ENCODE measurements at regions not wholly inside any gene's neighbourhood (a gene's known extent, or its start where the extent isn't known, plus 50 kb on each side); places are given as distances from the start of the nearest gene placed in this dataset.

DNA sequence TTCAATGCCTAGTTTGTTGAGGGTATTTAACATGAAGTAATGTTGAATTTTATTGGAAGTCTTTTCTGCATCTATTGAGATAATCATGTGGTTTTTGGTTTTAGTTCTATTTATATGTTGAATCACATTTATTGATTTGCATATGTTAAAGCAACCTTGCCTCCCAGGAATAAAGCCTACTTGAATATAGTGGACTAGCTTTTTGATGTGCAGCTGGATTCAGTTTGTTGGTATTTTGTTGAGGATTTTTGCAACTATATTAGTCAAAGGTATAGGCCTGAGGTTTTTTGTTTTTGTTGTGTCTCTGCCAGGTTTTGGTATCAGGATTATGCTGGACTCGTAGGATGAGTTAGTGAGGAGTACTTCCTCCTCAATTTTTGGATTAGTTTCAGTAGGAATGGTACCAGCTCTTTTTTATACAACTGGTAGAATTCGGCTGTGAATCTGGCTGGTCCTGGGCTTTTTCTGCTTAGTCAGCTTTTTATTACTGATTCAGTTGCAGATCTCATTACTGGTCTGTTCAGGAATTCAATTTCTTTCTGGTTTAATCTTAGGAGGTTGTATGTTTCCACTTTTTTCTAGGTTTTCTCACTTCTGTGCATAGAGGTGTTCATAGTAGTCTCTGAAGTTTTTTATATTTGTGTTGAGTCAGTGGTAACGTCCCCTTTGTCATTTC is 209.8 kb upstream of the RBMS3 start:
- DNase-seq, result no peak

DNA sequence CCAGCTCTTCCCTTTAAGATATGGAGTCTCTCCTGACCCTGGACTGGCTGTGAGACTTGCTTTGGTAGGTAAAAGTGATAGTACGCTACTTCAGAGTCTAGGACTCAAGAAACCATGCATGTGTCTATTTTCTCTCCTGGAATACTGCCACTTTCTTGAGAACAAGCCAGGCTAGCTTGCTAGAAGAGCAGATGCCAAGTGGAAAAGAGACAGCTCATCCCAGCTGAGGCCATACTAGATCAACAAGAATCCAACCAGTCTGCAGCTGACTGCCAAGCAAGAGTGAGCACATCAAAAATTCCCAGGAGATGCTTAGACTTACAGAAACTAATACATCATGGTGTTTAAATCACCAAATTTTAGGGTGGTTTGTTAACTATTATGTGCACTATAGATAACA is 208.3 kb upstream of the RBMS3 start:
- no peak for DNase-seq

DNA sequence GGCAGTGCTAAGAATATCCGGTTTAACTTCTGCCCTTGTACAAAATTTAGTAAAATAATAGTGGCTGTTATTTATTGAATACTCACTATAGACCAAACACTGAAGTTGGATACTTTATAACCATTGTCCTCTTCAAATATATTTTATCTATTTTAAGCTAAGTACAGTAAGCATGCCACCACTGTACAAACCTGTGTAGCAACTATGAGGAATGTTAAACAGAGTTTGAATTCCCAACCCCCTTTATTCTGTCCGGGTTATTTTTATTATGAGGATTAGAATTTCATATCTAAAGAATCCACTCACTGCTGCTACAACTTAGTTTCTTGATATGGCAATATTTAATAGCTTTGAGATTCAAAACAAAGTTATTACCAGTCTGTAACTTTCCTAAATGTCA is 203.5 kb upstream of the RBMS3 start:
- DNase-seq, result no peak

DNA sequence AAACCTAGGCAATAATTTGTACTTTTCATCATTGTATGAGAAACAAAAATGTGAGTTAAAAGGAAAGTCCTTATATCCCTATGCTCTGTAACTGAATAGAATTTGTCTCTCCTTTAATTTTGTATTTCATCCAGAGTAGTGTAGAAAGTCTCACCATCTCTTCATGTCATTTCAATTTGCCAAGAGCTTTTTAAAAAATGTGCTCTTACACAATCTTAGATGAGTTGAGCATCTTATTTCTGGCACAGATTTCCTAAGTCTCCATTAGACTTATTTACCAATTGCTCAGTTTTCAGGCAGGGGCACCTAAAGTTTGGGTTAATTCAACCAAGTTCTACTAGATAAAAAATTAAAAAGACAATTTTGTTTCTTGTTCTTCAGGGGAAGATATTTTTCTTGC is 201.5 kb upstream of the RBMS3 start:
- no peak for DNase-seq

DNA sequence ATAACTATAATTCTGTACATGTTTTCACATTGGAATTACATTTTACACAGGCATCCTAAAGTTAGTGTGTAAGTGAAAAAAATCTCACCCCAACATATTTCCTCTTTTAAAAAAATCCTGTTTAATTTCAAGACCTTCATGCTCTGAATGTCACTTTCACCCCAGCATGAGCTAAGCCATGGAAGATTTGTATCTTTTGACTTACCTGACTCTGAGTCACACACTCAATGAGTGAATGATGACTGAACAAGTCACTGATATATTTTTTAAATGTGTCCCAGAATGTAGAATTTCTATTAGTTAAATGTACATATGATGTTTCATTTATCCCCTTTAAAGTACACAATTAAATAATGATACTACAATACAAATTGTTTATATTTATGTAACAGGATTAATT is 199.9 kb upstream of the RBMS3 start:
- no peak for DNase-seq

DNA sequence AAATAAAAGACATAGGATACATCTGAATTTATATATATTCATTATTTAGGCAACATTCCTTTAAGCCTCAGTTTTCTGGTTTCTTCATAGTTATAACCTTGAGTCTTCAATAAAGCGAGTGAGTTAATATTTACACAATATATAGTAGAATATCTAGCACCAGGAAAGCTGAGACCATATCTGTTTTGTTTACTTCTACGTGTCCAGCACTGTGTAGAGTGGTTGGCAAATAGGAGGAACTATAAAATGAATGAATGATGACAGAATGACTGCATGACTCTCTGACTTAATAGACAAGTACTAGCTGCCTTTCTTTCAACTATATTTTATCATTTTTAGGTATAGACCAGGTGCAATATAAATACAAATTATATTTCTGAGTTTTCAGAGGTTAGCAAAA is 197.8 kb upstream of the RBMS3 start:
- DNase-seq, result peak; percentile 64

DNA sequence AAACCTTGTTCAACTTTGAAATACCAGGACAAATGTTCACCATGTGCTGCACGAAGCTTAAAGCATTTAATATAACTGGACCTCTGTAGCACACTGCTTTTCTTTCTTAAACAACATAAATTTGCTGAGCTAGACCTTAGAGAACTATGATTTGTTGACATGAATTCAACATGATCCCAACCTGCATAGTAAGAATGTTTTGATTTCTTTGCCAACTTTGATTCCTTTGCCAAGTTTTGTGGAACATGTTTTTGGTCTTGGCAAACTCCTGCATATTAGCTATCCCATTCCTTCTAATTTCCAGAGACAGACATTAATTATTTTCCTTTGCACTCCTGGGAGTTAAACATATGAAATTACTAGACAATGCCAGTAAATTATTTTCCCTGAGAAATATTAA is 197.2 kb upstream of the RBMS3 start:
- no peak for DNase-seq

DNA sequence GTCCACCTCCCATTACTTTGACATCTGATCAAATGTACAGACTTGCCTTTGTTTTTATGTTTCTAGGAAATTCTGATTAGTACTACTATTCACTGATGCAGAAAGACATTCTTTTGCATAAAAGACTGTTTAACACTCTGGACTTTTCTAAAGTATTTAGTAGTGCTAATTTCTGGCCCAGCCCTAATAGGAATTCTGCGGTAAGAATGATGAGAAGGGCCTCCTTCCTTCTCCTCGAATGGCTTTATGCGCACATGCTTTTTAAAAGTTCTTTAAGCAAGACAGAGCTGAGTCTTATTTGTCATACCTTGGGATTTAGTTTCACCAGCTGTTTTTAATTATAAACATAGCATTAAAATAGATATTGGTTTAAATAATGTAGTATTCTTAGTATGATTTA is 192.3 kb upstream of the RBMS3 start:
- no peak for DNase-seq

DNA sequence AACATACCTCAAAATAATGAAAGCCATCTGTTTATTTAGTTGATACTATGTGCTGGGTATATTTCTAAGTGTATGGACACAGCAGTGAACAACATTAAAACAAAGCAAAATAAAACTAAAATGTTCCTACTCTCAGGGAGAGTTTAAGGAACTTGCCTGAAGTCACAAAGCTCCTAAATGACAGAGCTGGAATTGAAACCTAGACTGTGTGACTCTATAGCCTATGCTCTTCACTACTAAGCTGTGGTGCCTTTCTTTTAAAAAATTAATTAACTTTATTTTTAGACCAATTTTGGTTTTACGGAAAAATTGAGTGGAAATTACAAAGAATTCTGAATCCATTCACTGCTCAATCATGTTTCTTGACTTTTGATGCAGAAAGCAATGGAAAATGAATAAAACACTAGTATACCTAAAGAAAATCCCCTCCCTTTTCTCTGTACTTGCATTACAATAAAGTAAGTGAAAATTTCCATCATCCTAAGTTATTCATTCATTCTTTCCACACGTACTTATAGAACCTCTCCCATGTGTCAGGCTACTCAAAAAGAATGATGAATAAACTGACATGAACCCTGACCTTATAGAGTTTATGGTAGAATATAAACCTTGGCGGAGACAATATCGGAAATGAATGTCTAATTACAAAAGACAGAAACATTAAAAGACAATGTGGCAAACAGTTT is 189.8 kb upstream of the RBMS3 start:
- DNase-seq, result no peak

DNA sequence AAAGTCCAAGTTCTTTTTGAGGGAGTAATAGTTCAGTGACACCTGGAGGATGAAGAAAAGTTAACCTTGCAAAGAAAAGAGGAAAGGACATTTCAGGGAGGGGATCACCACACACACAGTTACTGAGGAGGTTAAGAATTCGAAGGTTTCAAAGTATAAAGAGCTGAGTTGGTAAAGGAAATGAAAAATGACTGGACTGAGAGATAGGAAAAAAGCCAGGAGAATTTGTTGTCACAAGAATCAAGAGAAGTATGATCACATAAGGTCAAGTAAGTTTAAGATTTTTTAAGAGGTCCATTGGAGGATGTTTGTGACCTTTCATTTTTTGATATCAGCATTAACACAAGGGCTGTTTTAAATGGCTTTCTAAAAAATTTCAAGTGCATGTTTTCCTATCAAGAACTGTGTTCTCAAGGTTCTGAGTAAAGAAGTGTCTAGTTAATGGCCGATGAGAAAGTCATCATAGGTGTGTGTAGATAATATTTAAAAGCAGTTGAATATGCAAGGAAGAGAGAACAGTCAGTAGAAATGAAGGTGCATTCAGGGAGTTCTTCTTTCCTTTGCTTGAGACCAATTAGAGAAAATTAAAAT is 189.2 kb upstream of the RBMS3 start:
- no peak for DNase-seq

DNA sequence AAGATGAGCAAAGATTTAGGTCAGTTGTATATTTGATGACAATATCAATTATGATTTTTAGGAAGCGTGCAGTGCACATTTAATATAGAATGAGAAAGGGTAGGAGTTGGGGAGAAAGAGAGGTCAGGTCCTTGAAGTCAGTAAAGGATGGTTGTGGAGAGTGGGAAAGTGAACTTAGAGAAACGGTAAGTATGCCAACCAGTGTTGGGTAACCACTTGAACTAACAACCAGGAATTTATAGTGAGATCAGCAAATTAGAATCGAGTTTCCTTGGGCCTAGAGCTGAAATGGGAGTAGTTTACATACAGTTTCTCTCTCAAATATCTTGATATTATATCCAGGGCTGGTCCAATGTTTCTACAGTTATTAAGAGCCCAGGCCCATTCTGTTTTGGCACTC is 188.5 kb upstream of the RBMS3 start:
- no peak for DNase-seq

DNA sequence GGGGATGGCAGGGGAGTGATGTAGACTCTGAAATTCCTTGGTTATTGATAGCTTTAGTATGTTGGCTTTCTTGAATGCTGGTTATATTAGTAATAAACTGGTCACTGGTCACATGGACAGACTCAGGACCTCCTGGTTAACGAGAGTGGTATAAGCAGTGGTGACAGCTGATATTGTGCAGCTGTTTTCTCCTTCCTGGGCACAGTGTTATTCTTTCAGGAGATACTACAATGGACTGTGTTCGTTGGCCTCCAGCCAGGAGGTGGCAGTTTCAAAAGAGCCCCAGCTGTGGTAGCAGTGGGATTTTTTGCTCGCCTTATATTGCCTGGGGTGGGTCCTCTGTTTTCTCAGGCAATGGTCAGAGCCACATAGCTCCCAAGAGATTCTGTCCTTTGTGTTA is 181.6 kb upstream of the RBMS3 start:
- no peak for DNase-seq

DNA sequence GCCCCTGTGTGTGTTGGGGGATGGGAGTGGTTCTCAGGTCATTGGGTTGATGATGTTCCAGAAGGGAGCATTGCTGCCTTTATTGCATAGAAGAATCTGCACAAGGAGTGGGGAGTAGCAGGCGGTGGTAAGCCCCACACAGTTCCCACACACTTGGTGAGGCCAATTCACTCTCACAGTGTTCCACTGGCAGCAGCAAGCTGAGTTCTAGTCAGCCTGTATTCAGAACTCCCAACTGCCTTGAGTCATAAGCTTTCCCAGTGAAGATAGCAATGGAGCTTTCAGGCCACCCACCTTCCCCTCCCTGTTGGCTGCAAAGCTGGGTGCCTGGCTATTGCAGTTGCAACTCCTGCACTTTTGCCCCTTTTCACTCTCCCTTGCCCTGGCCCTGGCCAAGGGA is 181.1 kb upstream of the RBMS3 start:
- DNase-seq, result no peak

DNA sequence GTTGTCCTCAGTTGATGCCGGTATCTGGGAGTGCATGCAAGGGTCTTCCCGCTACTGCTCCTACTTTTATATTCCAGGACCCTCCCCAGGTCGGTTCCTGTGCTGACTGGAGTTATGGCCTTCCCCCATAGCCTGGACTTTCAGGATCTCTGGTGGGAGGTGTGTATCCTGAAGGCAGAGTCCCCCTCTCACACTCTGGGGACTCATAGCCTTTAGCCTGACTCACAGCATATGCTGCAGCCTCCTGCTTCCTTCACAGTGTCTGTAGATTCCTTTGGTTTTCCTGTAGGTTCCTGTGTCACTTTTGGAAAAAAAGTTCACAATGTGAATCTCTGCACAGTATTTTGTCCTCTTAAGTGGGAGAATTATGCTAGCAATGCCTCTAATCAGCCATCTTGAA is 180.6 kb upstream of the RBMS3 start:
- no peak for DNase-seq

DNA sequence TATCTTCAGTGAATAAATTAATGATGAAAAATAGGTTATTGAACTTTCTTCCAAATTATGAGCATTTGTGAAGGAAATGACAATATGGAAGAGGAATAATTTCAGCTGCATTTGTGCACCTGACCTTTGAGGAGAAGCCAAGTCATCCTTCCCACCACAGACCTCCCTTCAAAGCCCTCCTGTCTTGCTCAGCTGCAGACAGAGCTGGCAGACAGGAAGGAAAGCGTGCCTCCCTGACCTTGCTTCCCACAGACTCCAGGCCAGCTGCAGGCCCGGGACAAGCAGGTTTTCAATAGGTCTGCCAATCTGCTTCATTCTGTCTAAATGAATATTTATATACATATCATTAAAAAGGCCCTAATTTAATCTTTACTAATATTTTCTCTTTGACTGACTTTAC is 152.9 kb upstream of the RBMS3 start:
- DNase-seq, result no peak

DNA sequence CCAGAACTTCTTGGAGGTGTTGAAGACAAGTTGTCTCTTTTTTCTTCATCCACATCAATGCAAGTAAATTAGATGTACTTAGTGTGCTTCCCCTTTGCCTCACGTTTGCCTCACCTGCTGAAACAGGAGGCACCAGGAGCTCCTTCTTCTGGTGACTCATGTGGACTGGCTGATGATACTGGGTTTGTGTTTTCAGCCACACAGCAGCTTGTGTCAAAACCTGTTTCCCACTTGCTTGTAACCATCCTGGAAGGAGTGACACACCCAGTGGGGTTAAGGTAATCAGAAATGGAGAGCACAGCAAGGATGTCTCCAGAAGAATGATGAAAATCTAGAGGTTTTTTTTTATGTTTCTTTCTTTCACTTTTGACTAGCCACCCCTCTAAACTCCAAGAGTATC is 143.3 kb upstream of the RBMS3 start:
- DNase-seq, result peak; percentile 10

DNA sequence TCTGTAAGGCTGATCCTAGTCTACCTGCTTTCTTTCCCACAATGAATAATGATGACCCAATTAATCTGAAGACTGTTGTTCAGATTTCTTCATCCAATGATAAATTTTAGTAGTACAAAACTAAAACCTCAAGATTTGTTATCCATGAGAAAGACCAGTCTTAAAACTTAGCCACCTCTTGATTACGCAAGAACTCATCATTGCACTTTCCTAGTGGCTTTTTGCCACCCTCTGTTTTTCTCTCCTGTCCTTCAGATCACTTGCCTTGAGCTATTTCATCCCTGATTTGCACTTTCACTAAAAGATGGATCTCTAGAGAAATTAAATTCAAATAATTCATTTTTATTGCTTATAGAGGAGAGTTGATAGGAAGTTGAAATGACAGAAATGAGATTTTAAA is 142.7 kb upstream of the RBMS3 start:
- no peak for DNase-seq

DNA sequence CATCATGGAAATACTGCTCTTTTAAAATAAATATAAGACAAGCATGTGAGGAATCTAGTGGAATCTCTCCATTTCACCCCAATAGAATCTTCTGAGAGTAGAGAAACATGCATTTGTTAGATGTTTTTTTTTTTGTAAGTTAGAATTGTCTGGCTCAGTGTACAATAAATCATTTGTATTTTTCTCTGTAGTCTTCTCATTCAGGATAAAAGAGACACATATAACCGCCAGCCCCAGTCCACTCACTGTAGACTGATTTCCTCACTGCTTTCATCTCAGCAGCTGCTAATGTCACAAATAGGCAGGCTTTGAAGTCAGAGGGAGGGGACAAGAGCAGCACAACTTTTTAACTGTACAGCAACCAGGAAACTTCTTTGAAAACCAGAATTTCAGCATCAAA is 140.2 kb upstream of the RBMS3 start:
- DNase-seq, result no peak

DNA sequence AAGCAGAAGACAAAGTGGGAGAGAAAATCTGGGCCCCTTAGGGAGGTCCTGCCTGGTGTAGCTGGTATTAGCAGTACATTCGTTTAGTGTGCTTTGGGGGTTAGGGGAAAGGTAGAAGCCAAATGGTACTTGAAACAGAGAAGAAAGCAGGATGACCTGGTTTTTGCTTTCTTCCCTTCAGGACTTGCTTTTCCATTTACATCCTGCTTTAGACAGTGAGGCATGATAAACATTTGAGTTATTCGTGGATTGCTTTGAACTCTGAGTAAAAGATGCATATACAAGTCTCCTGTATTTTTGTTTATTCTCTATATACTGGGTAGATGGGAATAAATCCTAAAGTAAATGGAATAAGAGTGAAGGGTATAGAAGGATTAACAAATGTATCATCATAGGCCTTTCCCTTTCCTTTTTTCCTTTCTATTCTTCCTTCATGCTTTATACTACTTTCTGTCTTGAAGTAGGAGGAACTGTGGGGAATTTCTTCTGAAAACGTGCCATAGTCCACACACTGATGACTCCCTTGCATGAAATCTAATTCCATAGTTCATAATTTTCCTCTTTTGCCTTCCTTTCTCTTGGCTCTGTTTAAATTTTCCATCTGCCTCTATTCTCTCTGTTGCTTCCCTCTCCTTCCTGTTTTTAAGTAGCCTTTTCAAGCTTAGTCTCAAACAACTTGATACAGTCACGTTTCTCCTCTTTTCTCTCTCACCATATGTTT is 139.5 kb upstream of the RBMS3 start:
- no peak for DNase-seq

DNA sequence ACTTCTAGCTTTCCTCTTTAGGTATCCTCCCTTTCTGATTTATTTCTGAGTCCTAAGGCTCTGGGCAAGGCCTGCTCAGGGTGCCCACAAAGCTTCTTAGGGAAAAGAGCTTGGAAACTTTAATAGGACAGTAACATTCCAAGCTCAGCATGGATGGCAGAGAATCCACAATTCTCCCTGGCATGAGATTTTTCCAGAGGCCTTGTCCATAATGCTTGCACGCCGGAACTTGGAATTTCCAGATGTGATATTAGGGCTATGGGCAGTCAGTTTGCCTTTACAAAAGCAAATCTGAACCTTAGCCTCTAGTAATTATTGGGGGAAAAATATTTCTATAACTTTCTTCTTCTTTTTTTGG is 139.0 kb upstream of the RBMS3 start:
- no peak for DNase-seq

DNA sequence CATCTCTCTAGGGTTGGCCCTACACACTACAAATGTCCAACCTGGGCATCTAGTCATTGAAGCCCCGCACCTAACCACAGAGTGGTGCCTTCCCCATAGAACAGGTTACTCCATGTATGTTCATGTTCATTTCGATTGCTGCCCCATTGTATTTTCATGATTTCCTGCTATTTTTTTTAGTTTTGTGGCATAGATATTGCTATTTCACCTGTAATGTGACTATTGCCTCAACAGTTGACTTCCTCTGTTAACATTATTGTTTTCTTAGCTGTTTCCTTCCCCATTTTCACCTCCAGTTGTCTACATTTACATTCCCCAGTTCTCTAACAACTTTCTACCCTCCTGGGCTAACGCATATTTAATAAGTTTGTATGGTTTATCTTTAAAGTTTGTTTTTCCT is 137.7 kb upstream of the RBMS3 start:
- DNase-seq, result no peak

DNA sequence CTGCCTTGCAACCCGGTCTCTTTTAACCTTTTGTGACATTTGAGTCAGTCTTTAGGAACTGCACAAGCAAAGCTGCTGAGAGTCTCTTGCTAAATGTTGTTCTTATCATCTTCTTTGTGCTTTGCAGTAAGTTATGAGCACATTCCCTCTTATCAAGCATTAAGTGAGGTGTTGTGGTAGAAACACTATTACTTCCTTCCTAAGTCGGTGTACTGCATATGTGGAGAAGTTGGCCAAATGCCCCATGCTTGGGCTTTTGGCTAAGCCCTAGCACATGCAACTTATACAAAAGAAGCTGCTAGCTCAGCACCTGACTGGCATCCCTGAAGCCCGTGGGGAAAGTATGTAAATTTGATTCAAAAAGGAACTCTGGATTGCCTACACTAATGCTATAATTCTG is 136.5 kb upstream of the RBMS3 start:
- no peak for DNase-seq

DNA sequence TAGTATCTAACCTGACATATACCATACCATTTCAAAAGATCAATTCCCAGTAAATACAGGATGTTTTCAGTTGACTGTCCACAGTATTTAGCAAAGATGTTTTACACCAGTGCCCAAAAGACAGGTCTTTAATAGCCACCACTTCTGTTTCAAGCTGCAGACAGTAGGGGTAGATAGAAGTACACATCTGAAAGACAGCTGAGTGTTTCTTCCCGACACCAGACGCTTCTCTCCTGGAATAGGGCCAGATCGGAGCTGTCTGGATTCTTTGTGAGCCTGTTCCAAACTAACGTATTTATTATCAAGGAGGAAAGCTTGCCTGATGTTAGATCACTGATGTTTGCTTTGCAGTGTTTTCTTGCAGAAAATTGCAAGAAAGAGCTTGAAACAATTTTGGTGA is 136.1 kb upstream of the RBMS3 start:
- no peak for DNase-seq

DNA sequence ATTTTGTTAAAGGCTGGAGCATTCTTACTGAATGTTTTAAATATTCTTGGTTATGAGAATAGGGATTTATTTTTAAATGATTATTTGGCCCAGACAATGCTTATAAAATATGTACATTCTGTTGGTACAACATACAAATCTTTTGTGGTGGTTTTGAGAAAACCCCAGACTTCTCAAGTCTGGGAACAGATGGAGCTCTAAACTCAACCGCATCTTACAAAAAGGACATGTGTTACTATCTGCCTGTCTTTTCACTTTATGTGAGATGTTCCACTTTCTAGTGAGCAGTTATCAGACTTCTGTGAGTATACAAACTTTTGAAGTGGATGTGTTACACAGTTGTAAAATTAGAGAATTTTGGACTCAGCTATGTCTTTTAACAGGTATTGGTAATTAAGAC is 135.5 kb upstream of the RBMS3 start:
- no peak for DNase-seq

Measured in DMS53 (cell line).